SK-N-SH (cell line): ENCODE measurements at regions not wholly inside any gene's neighbourhood (a gene's known extent, or its start where the extent isn't known, plus 50 kb on each side); places are given as distances from the start of the nearest gene placed in this dataset.

ENCODE experiments used
- CTCF ChIA-PET: fragments of 300-600, 350-600 bp; formaldehyde crosslinking; extraction: SDS; loops from one replicate; lab custom pipeline; 2021; lab: Yijun Ruan, JAX
- POLR2A ChIA-PET: fragments of 350-600 bp; sonication (Branson Sonifier 250); formaldehyde crosslinking; extraction: SDS; loops from one replicate; lab custom pipeline; 2020; ENCODE audit warnings: antibody characterized with exemption, inconsistent platforms; lab: Yijun Ruan, JAX
- DNase-seq: peaks from one replicate; pipeline ENCODE4 v3.0.0; 2012
- H2AFZ ChIP-seq: fragments of 200-600 bp; sonication (generic); 2 replicates; pipeline ENCODE4 v1.8.1; 2016; ENCODE audit warnings: antibody characterized with exemption, mild to moderate bottlenecking, low read depth
- H3F3A ChIP-seq: fragments of 200-600 bp; sonication (generic); replicated peaks from 2 replicates; pipeline ENCODE3; 2016; ENCODE audit warnings: antibody characterized with exemption, mild to moderate bottlenecking; ENCODE audit not compliant: insufficient read depth
- H3K27ac ChIP-seq, 2 experiments: fragments of 200-500 bp in 1 of 2; fragments of 200-600 bp in 1 of 2; sonication (Bioruptor generic) in 1 of 2; sonication (generic), shearing (Covaris generic) in 1 of 2; 2 replicates each; pipeline versions ENCODE4 v1.5.1 to v1.6.1; 2014 to 2016; ENCODE audit warnings: low read depth in 2 of 2, inconsistent platforms in 1 of 2, low read length in 1 of 2, mild to moderate bottlenecking in 1 of 2, mixed read lengths in 1 of 2
- H3K27me3 ChIP-seq: fragments of 200-600 bp; sonication (generic), shearing (Covaris generic); 2 replicates; pipeline ENCODE4 v1.6.1; 2016; ENCODE audit warnings: mixed run types; ENCODE audit not compliant: insufficient read depth
- H3K36me3 ChIP-seq, 2 experiments: fragments of 200-500 bp in 1 of 2; fragments of 200-600 bp in 1 of 2; sonication (Bioruptor generic) in 1 of 2; sonication (generic) in 1 of 2; replicated peaks in 1 of 2; 2 replicates each; pipeline versions ENCODE3 to v1.5.1; 2014 to 2016; ENCODE audit warnings: low read length in 1 of 2, mild to moderate bottlenecking in 1 of 2; ENCODE audit not compliant: insufficient read depth in 2 of 2, control insufficient read depth in 1 of 2
- H3K4me1 ChIP-seq, 2 experiments: fragments of 200-500 bp in 1 of 2; fragments of 200-600 bp in 1 of 2; sonication (Bioruptor generic) in 1 of 2; sonication (generic), shearing (Covaris generic) in 1 of 2; 2 replicates each; pipeline versions ENCODE4 v1.5.1 to v1.6.1; 2014 to 2016; ENCODE audit warnings: low read depth in 1 of 2, low read length in 1 of 2, mixed run types in 1 of 2; ENCODE audit not compliant: insufficient read depth in 2 of 2, control insufficient read depth in 1 of 2
- H3K4me2 ChIP-seq: fragments of 200-600 bp; sonication (generic), shearing (Covaris generic); 2 replicates; pipeline ENCODE4 v1.6.1; 2017; ENCODE audit warnings: mixed run types
- H3K4me3 ChIP-seq, 2 experiments: fragments of 200-500 bp in 1 of 2; fragments of 200-600 bp in 1 of 2; sonication (Bioruptor generic) in 1 of 2; sonication (generic), shearing (Covaris generic) in 1 of 2; 2 replicates each; pipeline versions ENCODE4 v1.5.1 to v1.8.1; 2014 to 2016; ENCODE audit warnings: low read depth in 2 of 2, inconsistent platforms in 1 of 2, low read length in 1 of 2, mild to moderate bottlenecking in 1 of 2, mixed read lengths in 1 of 2, moderate library complexity in 1 of 2
- H3K79me2 ChIP-seq: fragments of 200-600 bp; sonication (generic); 2 replicates; pipeline ENCODE4 v1.8.1; 2017; ENCODE audit warnings: mild to moderate bottlenecking; ENCODE audit not compliant: insufficient read depth
- H3K9ac ChIP-seq: fragments of 200-600 bp; sonication (generic); 2 replicates; pipeline ENCODE4 v1.6.1; 2017; ENCODE audit warnings: mixed run types
- H3K9me2 ChIP-seq: fragments of 200-600 bp; sonication (generic); 2 replicates; pipeline ENCODE4 v1.6.1; 2017; ENCODE audit warnings: mixed run types
- H3K9me3 ChIP-seq: fragments of 200-600 bp; sonication (generic); 2 replicates; pipeline ENCODE4 v1.6.1; 2017; ENCODE audit warnings: mixed run types, mild to moderate bottlenecking, moderate library complexity
- H4K20me1 ChIP-seq: fragments of 200-600 bp; sonication (generic); 2 replicates; pipeline ENCODE4 v1.6.1; 2017; ENCODE audit warnings: mild to moderate bottlenecking, mixed run types; ENCODE audit not compliant: insufficient read depth
- ELF1 ChIP-seq: IDR thresholded peaks from 2 replicates; pipeline ENCODE4 v1.4.0; 2012
- EZH2phosphoT487 ChIP-seq: fragments of 200-600 bp; sonication (generic); IDR thresholded peaks from 2 replicates; pipeline ENCODE4 v1.6.1; 2017; ENCODE audit warnings: low read depth, mixed run types, mild to moderate bottlenecking, antibody characterized with exemption, moderate library complexity, borderline replicate concordance
- FOXJ3 ChIP-seq: sonication (generic); formaldehyde crosslinking; IDR thresholded peaks from 2 replicates; pipeline ENCODE4 v1.5.1; 2020; ENCODE audit warnings: mild to moderate bottlenecking, missing genetic modification reagents
- GABPA ChIP-seq: IDR thresholded peaks from 2 replicates; pipeline ENCODE4 v1.4.0; 2012; ENCODE audit warnings: low read depth, mild to moderate bottlenecking
- MEF2A ChIP-seq: IDR thresholded peaks from 2 replicates; pipeline ENCODE4 v1.4.0; 2012; ENCODE audit warnings: low read depth, borderline replicate concordance
- MXI1 ChIP-seq: IDR thresholded peaks from 2 replicates; pipeline ENCODE4 v1.6.1; 2012; ENCODE audit warnings: mild to moderate bottlenecking, low read depth, low read length, improper control_type of control experiment
- POLR2AphosphoS5 ChIP-seq: IDR thresholded peaks from 2 replicates; pipeline ENCODE4 v1.6.1; 2012; ENCODE audit warnings: low read depth, low read length
- SIN3A ChIP-seq: IDR thresholded peaks from 2 replicates; pipeline ENCODE4 v1.6.1; 2012; ENCODE audit warnings: low read depth, mild to moderate bottlenecking, low read length, moderate library complexity, borderline replicate concordance
- SMC3 ChIP-seq: IDR thresholded peaks from 2 replicates; pipeline ENCODE4 v1.6.1; 2012; ENCODE audit warnings: low read depth, low read length, improper control_type of control experiment
- TAF1 ChIP-seq: IDR thresholded peaks from 2 replicates; pipeline ENCODE4 v1.6.1; 2012; ENCODE audit warnings: low read depth, mild to moderate bottlenecking, low read length, moderate library complexity, borderline replicate concordance
- TCF12 ChIP-seq: IDR thresholded peaks from 2 replicates; pipeline ENCODE4 v1.4.0; 2012
- TEAD4 ChIP-seq: IDR thresholded peaks from 2 replicates; pipeline ENCODE4 v1.4.0; 2012; ENCODE audit warnings: mild to moderate bottlenecking, borderline replicate concordance; ENCODE audit not compliant: insufficient read depth
- YY1 ChIP-seq: IDR thresholded peaks from 2 replicates; pipeline ENCODE4 v1.4.0; 2012; ENCODE audit warnings: low read depth, mild to moderate bottlenecking
- WGBS: methylation state at CpG from one replicate; pipeline ENCODE4 v1.1.6; 2017; ENCODE audit warnings: low lambda C conversion rate; 5-methylcytosine and 5-hydroxymethylcytosine counted together
- TF ChIP-seq, protein P1 (sequence below): IDR thresholded peaks from 2 replicates; pipeline ENCODE4; 2012
- TF ChIP-seq, protein P2 (sequence below): fragments of 150-350 bp; IDR thresholded peaks from 2 replicates; pipeline ENCODE4 v1.6.1; 2017; ENCODE audit warnings: antibody characterized with exemption, low read length, low read depth, borderline replicate concordance
- TF ChIP-seq, protein P3 (sequence below): fragments of 200-600 bp; sonication (generic); IDR thresholded peaks from 2 replicates; pipeline ENCODE4 v1.6.1; 2017; ENCODE audit warnings: antibody characterized with exemption, mild to moderate bottlenecking, moderate library complexity
- TF ChIP-seq, protein P4 (sequence below): fragments of 150-350 bp; IDR thresholded peaks from 2 replicates; pipeline ENCODE4 v1.6.1; 2016; ENCODE audit warnings: mild to moderate bottlenecking, low read depth, low read length
- TF ChIP-seq, protein P5 (sequence below): IDR thresholded peaks from 2 replicates; pipeline ENCODE4 v1.4.0; 2012; ENCODE audit warnings: low read depth, borderline replicate concordance
- TF ChIP-seq, protein P6 (sequence below): IDR thresholded peaks from 2 replicates; pipeline ENCODE4 v1.6.1; 2012; ENCODE audit warnings: mild to moderate bottlenecking, low read depth, low read length, moderate library complexity

DNA sequence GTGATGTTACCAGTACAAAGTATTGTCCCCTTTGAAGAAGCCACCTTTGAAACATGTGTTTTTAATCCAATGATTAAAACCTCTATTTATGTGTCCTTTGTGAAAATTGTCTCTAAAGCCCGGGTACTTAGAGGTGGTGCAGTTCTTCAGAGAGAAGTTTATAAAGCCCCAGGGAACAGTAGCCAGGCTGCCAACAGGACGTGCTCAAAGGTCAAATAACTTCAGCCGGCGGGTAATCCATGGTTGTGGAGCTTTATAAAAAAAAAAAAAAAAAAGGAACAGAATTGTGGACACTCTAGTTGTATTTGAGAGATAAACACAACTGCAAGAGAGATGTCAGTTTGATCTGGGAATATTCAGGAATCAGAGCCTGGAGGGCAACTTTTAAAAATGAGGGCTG, 57.9 kb upstream of the CTNND2 start:
- Histone ChIP-seq H3K27ac (no peak overlapping the region), H3K9ac (no peak overlapping the region), H3K4me1 (no peaks in the 10 kb centered on the region), H3K27me3 (no peaks in the 10 kb centered on the region), H3K4me2 (no peak overlapping the region), H3K79me2 (no peaks in the 10 kb centered on the region), H3F3A (no peaks in the 10 kb centered on the region), H2AFZ (no peak overlapping the region), H3K4me3 (no peak overlapping the region), H4K20me1 (no peaks in the 10 kb centered on the region), H3K9me2 (no peaks in the 10 kb centered on the region), H3K36me3 (no peaks in the 10 kb centered on the region), H3K9me3 (no peaks in the 10 kb centered on the region)
- no peak for DNase-seq
- TF ChIP-seq TCF12 (no peak), EZH2phosphoT487 (no peak), SIN3A (no peak), ELF1 (no peak), FOXJ3 (CRISPR knock-in tag) (no peak), MEF2A (no peak), YY1 (no peak), TEAD4 (no peak), SMC3 (no peak), GABPA (no peak), POLR2AphosphoS5 (no peak), MXI1 (no peak), TAF1 (no peak)
- TF ChIP-seq, protein P1, sequence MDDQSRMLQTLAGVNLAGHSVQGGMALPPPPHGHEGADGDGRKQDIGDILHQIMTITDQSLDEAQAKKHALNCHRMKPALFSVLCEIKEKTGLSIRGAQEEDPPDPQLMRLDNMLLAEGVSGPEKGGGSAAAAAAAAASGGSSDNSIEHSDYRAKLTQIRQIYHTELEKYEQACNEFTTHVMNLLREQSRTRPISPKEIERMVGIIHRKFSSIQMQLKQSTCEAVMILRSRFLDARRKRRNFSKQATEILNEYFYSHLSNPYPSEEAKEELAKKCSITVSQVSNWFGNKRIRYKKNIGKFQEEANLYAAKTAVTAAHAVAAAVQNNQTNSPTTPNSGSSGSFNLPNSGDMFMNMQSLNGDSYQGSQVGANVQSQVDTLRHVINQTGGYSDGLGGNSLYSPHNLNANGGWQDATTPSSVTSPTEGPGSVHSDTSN, result no peak
- TF ChIP-seq, protein P2, sequence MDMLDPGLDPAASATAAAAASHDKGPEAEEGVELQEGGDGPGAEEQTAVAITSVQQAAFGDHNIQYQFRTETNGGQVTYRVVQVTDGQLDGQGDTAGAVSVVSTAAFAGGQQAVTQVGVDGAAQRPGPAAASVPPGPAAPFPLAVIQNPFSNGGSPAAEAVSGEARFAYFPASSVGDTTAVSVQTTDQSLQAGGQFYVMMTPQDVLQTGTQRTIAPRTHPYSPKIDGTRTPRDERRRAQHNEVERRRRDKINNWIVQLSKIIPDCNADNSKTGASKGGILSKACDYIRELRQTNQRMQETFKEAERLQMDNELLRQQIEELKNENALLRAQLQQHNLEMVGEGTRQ, result no peak
- TF ChIP-seq, protein P3, sequence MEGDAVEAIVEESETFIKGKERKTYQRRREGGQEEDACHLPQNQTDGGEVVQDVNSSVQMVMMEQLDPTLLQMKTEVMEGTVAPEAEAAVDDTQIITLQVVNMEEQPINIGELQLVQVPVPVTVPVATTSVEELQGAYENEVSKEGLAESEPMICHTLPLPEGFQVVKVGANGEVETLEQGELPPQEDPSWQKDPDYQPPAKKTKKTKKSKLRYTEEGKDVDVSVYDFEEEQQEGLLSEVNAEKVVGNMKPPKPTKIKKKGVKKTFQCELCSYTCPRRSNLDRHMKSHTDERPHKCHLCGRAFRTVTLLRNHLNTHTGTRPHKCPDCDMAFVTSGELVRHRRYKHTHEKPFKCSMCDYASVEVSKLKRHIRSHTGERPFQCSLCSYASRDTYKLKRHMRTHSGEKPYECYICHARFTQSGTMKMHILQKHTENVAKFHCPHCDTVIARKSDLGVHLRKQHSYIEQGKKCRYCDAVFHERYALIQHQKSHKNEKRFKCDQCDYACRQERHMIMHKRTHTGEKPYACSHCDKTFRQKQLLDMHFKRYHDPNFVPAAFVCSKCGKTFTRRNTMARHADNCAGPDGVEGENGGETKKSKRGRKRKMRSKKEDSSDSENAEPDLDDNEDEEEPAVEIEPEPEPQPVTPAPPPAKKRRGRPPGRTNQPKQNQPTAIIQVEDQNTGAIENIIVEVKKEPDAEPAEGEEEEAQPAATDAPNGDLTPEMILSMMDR, result no peak
- TF ChIP-seq, protein P4, sequence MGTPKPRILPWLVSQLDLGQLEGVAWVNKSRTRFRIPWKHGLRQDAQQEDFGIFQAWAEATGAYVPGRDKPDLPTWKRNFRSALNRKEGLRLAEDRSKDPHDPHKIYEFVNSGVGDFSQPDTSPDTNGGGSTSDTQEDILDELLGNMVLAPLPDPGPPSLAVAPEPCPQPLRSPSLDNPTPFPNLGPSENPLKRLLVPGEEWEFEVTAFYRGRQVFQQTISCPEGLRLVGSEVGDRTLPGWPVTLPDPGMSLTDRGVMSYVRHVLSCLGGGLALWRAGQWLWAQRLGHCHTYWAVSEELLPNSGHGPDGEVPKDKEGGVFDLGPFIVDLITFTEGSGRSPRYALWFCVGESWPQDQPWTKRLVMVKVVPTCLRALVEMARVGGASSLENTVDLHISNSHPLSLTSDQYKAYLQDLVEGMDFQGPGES, result no peak
- TF ChIP-seq, protein P5, sequence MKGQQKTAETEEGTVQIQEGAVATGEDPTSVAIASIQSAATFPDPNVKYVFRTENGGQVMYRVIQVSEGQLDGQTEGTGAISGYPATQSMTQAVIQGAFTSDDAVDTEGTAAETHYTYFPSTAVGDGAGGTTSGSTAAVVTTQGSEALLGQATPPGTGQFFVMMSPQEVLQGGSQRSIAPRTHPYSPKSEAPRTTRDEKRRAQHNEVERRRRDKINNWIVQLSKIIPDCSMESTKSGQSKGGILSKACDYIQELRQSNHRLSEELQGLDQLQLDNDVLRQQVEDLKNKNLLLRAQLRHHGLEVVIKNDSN, result no peak
- TF ChIP-seq, protein P6, sequence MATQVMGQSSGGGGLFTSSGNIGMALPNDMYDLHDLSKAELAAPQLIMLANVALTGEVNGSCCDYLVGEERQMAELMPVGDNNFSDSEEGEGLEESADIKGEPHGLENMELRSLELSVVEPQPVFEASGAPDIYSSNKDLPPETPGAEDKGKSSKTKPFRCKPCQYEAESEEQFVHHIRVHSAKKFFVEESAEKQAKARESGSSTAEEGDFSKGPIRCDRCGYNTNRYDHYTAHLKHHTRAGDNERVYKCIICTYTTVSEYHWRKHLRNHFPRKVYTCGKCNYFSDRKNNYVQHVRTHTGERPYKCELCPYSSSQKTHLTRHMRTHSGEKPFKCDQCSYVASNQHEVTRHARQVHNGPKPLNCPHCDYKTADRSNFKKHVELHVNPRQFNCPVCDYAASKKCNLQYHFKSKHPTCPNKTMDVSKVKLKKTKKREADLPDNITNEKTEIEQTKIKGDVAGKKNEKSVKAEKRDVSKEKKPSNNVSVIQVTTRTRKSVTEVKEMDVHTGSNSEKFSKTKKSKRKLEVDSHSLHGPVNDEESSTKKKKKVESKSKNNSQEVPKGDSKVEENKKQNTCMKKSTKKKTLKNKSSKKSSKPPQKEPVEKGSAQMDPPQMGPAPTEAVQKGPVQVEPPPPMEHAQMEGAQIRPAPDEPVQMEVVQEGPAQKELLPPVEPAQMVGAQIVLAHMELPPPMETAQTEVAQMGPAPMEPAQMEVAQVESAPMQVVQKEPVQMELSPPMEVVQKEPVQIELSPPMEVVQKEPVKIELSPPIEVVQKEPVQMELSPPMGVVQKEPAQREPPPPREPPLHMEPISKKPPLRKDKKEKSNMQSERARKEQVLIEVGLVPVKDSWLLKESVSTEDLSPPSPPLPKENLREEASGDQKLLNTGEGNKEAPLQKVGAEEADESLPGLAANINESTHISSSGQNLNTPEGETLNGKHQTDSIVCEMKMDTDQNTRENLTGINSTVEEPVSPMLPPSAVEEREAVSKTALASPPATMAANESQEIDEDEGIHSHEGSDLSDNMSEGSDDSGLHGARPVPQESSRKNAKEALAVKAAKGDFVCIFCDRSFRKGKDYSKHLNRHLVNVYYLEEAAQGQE, result no peak
- 6% methylated on average over 4 of the region's 4 CpGs for WGBS
- POLR2A ChIA-PET, result no interaction called here
- CTCF ChIA-PET, result no interaction called here
